ENCODE measurements at regions not wholly inside any gene's neighbourhood (a gene's known extent, or its start where the extent isn't known, plus 50 kb on each side); places are given as distances from the start of the nearest gene placed in this dataset.

DNA sequence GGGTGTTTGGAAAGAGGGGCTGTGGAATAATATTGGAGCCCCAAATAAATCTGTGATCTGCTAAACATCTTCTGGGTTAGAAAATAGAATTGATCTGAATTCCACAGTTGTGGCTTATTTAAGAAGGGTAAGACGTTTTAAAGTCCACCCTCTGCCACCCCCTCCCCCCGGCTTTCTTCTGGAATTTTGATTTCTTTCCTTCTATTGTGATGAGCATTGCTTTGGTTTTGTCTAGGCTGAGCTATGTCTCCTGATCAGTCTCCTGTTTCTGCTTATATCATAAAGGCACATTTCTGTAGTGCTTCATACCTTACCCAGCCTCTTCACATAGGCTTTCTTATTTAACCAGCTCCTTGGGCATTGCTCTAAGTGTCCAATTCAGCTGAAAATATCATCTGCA is 77.3 kb upstream of the SLC38A2 start:
- TF ChIP-seq PAX5 (IDR thresholded peaks at IDR 0.05; ENCODE audit: insufficient read depth, low read length, severe bottlenecking) (no peak), SPI1 (IDR thresholded peaks at IDR 0.05; ENCODE audit: low read depth, low read length) (no peak), POU2F2 (IDR thresholded peaks at IDR 0.05; ENCODE audit: low read depth, low read length) (no peak), POLR2A (IDR thresholded peaks at IDR 0.05; ENCODE audit: low read depth, low read length) (no peak), TAF1 (IDR thresholded peaks at IDR 0.05; ENCODE audit: low read depth, low read length) (no peak), POLR2AphosphoS5 (IDR thresholded peaks at IDR 0.05; ENCODE audit: low read depth, low read length) (no peak)
- FAIRE-seq, result no peak
- DNase-seq (ENCODE audit: insufficient read length, low spot score), result no peak

DNA sequence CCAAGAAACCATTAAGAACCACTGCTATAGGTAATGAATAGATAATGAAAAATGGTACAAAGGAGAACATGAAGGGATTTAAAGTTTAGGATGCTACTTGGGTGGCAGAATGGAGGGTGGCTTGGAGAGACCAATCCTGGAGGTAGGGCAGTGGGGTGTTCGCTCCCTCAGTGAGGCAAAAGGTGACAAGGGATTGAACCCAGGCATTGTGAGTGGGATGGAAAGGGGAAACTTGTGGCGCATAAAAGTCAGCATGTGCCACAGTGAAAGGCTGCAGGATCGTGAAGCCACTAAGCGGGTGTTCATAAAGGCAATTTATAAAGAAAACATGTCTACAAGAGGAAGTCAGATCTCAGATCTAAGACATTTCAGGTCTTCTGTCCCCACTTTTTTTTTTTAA is 76.7 kb upstream of the SLC38A2 start:
- DNase-seq (ENCODE audit: insufficient read length, low spot score) (no peak), FAIRE-seq (no peak)
- TF ChIP-seq POLR2A (IDR thresholded peaks at IDR 0.05; ENCODE audit: low read depth, low read length) (no peak), POU2F2 (IDR thresholded peaks at IDR 0.05; ENCODE audit: low read depth, low read length) (no peak), POLR2AphosphoS5 (IDR thresholded peaks at IDR 0.05; ENCODE audit: low read depth, low read length) (no peak), PAX5 (IDR thresholded peaks at IDR 0.05; ENCODE audit: insufficient read depth, low read length, severe bottlenecking) (no peak), TAF1 (IDR thresholded peaks at IDR 0.05; ENCODE audit: low read depth, low read length) (no peak), SPI1 (IDR thresholded peaks at IDR 0.05; ENCODE audit: low read depth, low read length) (no peak)

DNA sequence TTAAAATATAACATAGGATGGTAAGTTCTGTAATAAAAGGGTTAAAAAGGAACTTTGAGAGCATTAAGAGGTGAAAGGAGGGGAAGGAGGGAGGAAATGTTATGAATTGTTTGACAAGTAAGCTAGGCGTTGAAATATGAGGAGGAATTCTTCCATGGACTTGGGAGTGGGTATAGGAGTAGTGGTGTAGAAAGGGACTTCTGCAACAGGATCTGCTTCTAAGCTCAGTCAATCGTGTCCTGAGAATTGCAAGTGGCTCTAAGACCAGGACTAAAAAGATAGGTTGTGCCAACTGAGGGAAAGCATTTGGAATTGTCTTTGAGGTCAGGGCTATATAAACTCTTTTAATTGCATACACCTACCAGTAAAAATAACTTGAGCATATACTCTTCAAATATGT is 74.1 kb upstream of the SLC38A2 start:
- DNase-seq (ENCODE audit: insufficient read length, low spot score) (no peak), FAIRE-seq (no peak)
- no peak for TF ChIP-seq TAF1 (IDR thresholded peaks at IDR 0.05; ENCODE audit: low read depth, low read length)
- no peak for TF ChIP-seq SPI1 (IDR thresholded peaks at IDR 0.05; ENCODE audit: low read depth, low read length)
- TF ChIP-seq PAX5 (IDR thresholded peaks at IDR 0.05; ENCODE audit: insufficient read depth, low read length, severe bottlenecking), result no peak
- no peak for TF ChIP-seq POU2F2 (IDR thresholded peaks at IDR 0.05; ENCODE audit: low read depth, low read length)
- no peak for TF ChIP-seq POLR2A (IDR thresholded peaks at IDR 0.05; ENCODE audit: low read depth, low read length)
- TF ChIP-seq POLR2AphosphoS5 (IDR thresholded peaks at IDR 0.05; ENCODE audit: low read depth, low read length), result no peak

DNA sequence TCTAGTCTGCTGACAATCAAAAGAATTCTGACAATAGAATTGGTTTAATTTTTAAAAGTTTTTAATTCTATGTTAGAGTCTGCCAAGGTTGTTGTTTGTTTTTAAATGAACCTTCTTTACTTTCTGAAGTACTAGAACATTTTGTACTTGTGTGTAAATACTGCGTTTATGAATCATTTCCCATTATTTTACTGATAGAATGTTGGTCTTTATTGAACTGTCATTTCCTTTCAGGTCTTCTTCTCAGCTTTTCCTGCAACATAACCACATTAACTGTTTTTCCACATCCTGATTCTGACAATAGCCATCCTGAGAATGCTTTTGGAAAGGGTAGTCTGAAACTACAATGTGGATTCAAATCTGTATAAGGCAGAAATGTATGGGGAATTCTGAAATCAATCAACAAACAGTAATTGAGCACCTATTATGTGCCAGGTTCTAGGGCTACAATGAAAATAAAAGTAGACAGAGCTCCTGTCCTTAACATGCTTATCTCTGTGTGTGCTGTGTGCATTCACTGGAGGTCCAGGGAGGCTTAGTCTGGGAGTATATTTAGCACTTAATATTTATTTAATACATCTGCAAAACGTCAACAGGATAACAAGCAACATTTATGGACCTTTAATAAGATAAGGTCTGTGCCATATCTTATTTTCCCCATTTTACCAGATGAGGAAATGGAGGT is 73.1 kb upstream of the SLC38A2 start:
- FAIRE-seq (no peak), DNase-seq (ENCODE audit: insufficient read length, low spot score) (no peak)
- TF ChIP-seq PAX5 (IDR thresholded peaks at IDR 0.05; ENCODE audit: insufficient read depth, low read length, severe bottlenecking), result no peak
- no peak for TF ChIP-seq SPI1 (IDR thresholded peaks at IDR 0.05; ENCODE audit: low read depth, low read length)
- no peak for TF ChIP-seq POU2F2 (IDR thresholded peaks at IDR 0.05; ENCODE audit: low read depth, low read length)
- no peak for TF ChIP-seq TAF1 (IDR thresholded peaks at IDR 0.05; ENCODE audit: low read depth, low read length)
- no peak for TF ChIP-seq POLR2AphosphoS5 (IDR thresholded peaks at IDR 0.05; ENCODE audit: low read depth, low read length)
- TF ChIP-seq POLR2A (IDR thresholded peaks at IDR 0.05; ENCODE audit: low read depth, low read length), result no peak

DNA sequence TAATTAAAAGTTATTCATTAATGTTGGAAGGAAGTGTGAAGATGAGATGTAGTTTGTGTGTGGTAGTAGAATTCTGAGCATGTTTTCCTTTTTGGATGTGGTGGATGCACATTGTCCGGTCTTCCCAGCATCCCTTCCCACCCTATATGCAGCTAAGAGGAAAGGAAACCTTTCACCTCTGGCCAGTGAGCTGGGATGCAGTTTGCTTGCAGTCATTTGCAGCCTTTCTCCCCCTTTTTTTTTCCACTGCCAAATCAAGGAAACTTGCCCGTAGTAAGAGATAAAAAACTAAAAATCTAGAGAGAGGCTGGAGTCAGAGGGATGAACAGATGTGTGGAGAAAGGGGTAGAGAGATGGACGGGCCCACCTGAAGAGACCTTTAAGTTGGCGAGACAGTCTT is 72.5 kb upstream of the SLC38A2 start:
- no peak for FAIRE-seq
- DNase-seq (ENCODE audit: insufficient read length, low spot score), result no peak
- TF ChIP-seq POLR2A (IDR thresholded peaks at IDR 0.05; ENCODE audit: low read depth, low read length) (no peak), POLR2AphosphoS5 (IDR thresholded peaks at IDR 0.05; ENCODE audit: low read depth, low read length) (no peak), SPI1 (IDR thresholded peaks at IDR 0.05; ENCODE audit: low read depth, low read length) (no peak), PAX5 (IDR thresholded peaks at IDR 0.05; ENCODE audit: insufficient read depth, low read length, severe bottlenecking) (no peak), POU2F2 (IDR thresholded peaks at IDR 0.05; ENCODE audit: low read depth, low read length) (no peak), TAF1 (IDR thresholded peaks at IDR 0.05; ENCODE audit: low read depth, low read length) (no peak)

DNA sequence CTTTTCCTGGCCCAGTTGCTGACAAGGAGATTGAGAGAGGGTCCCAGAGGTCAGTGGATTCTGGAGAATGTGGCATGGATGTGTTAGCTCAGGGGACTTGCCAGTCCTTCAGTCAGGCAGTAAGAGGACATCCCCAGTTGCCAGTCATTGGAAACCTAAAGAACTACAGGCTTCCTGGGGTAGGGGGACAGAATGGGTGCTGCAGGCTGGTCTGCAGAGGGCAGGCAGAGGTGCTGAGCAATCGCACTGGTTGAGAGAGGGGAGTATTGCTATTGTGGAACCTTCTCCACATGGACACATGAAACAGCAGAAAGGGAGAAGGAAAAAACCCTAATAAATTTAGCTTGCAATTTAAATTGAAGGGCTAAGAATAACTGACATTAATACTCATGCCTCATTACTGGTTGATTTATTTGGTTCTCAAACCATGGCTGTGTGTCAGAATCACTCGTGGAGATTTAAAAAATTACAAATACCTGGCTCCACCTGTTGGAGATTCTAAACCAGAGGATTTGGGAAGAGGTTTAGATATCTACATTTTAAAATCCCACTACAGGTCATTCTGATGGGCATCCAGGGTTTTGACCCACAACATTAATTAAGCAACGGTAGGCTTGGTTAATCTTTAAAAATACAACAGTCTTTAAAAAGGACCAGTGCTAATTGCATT is 71.2 kb upstream of the SLC38A2 start:
- no peak for FAIRE-seq
- no peak for DNase-seq (ENCODE audit: insufficient read length, low spot score)

DNA sequence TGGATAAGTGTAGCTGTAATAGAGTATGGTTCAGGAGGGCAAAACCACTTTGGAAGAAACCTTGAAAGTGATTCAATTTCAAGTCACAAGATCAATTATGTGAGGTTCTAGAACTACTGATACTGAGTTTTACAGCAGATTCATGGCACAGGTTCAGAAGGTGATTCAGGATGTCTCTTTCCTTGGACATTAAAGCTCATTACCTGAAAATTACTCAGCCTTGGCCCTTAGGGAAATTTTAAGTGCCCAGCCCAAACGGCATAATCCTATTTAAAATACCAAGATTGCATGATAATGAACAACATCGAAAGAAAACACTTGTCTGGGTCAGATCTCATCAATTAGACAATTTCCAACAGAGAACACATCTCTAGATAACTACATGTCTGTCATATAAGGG is 70.2 kb upstream of the SLC38A2 start:
- TF ChIP-seq POU2F2 (IDR thresholded peaks at IDR 0.05; ENCODE audit: low read depth, low read length) (no peak), SPI1 (IDR thresholded peaks at IDR 0.05; ENCODE audit: low read depth, low read length) (no peak), POLR2AphosphoS5 (IDR thresholded peaks at IDR 0.05; ENCODE audit: low read depth, low read length) (no peak), TAF1 (IDR thresholded peaks at IDR 0.05; ENCODE audit: low read depth, low read length) (no peak), PAX5 (IDR thresholded peaks at IDR 0.05; ENCODE audit: insufficient read depth, low read length, severe bottlenecking) (no peak), POLR2A (IDR thresholded peaks at IDR 0.05; ENCODE audit: low read depth, low read length) (no peak)
- FAIRE-seq (no peak), DNase-seq (ENCODE audit: insufficient read length, low spot score) (no peak)

More for the DNA sequence above, 71.2 kb upstream of the SLC38A2 start:
- TF ChIP-seq TAF1 (IDR thresholded peaks at IDR 0.05; ENCODE audit: low read depth, low read length) (no peak), POU2F2 (IDR thresholded peaks at IDR 0.05; ENCODE audit: low read depth, low read length) (no peak), PAX5 (IDR thresholded peaks at IDR 0.05; ENCODE audit: insufficient read depth, low read length, severe bottlenecking) (no peak), POLR2A (IDR thresholded peaks at IDR 0.05; ENCODE audit: low read depth, low read length) (no peak), SPI1 (IDR thresholded peaks at IDR 0.05; ENCODE audit: low read depth, low read length) (no peak), POLR2AphosphoS5 (IDR thresholded peaks at IDR 0.05; ENCODE audit: low read depth, low read length) (no peak)

DNA sequence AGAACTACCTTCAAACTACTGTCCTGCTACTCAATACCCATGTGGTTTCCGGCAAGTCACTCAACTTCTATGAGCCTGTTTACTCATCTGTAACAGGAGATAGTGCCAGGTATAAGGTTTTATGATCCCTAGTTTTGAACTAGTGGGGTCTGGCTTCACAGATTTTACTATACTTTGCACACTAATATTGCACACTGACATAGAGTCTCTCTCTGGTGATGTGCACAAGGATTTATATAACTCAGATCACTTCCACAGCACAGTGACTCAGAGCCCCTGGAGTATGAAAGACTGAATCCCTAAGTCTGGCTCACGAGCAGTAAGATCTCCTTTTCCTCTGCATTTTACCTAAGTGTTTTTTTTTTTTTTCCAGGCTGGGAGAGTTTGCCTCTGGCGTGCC is 69.7 kb upstream of the SLC38A2 start:
- TF ChIP-seq POLR2AphosphoS5 (IDR thresholded peaks at IDR 0.05; ENCODE audit: low read depth, low read length), result no peak
- no peak for TF ChIP-seq POLR2A (IDR thresholded peaks at IDR 0.05; ENCODE audit: low read depth, low read length)
- no peak for TF ChIP-seq POU2F2 (IDR thresholded peaks at IDR 0.05; ENCODE audit: low read depth, low read length)
- TF ChIP-seq SPI1 (IDR thresholded peaks at IDR 0.05; ENCODE audit: low read depth, low read length), result no peak
- no peak for TF ChIP-seq TAF1 (IDR thresholded peaks at IDR 0.05; ENCODE audit: low read depth, low read length)
- TF ChIP-seq PAX5 (IDR thresholded peaks at IDR 0.05; ENCODE audit: insufficient read depth, low read length, severe bottlenecking), result no peak
- FAIRE-seq, result no peak
- no peak for DNase-seq (ENCODE audit: insufficient read length, low spot score)

DNA sequence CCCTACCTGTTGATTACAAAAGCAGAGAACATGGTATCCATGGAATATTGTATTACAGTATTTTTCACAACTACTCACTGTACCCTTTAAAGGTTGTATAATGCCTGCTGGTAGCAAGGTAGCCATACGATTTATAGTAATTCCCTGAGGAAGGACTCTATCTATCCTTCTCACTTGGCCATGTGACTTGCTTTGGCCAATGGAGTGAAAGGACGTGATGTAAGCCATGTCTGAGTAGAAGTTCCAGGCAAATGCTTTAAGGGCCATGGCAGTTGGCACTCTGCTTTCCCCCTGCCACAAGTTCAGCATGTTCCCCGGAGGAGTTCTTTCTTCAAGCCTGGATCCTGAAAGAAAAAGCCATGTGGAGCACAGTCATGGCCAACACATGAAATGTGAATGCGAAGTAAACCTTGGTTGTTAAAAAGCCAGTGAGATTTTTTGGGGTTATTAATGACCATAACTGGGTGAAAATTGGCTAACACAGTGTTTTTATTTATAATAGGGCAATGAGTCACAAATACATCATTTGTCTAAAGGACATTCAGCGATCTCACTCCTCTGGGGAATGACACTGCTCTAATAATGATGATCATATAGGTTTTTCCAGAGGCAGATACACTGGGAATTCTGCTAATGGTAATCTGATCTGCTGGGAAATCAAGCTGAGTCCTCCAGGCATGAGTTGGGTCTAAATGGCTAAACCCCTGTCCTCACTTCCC is 67.4 kb upstream of the SLC38A2 start:
- FAIRE-seq (no peak), DNase-seq (ENCODE audit: insufficient read length, low spot score) (no peak)
- TF ChIP-seq PAX5 (IDR thresholded peaks at IDR 0.05; ENCODE audit: insufficient read depth, low read length, severe bottlenecking) (no peak), TAF1 (IDR thresholded peaks at IDR 0.05; ENCODE audit: low read depth, low read length) (no peak), POLR2A (IDR thresholded peaks at IDR 0.05; ENCODE audit: low read depth, low read length) (no peak), POLR2AphosphoS5 (IDR thresholded peaks at IDR 0.05; ENCODE audit: low read depth, low read length) (no peak), SPI1 (IDR thresholded peaks at IDR 0.05; ENCODE audit: low read depth, low read length) (no peak), POU2F2 (IDR thresholded peaks at IDR 0.05; ENCODE audit: low read depth, low read length) (no peak)

Measured in GM12891 (cell line).